ENCODE measurements at regions not wholly inside any gene's neighbourhood (a gene's known extent, or its start where the extent isn't known, plus 50 kb on each side); places are given as distances from the start of the nearest gene placed in this dataset.

DNA sequence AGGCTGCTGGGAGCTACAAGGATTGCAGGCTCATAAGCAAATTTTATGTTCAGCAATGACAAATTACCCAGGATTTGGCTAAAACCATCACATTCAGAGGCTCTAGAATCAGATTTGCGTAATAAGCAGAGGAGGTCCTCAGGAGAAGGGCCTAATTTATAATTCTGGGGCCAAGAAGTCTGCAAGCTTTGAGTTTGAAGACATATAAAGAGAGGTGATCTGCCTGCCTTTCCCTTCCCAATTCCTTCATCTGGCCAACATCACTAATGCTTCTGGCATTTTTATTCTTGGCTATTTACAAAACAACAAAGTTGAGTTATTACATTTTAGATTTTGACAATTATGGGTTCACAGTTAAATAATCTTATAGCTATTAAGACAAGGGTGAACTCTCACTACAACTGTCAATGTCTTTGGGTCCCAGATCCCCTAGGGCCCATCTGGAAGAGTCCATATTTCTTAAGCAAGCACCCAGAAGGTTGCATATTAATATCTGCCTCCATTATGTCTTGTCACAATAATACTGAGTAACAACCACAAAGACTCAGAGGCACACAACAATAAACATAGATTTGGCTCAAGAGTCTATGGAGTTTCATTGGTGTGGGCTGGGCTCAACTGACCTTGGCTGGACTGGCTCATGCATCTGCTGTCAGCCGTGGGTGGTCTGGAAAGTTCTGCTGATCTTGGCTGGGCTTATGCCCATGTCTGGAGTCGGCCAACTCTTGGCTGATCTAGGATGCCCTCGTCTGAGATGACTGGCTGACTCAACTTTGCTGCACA, 67.2 kb upstream of the CD82 start:
- no peak for DNase-seq

DNA sequence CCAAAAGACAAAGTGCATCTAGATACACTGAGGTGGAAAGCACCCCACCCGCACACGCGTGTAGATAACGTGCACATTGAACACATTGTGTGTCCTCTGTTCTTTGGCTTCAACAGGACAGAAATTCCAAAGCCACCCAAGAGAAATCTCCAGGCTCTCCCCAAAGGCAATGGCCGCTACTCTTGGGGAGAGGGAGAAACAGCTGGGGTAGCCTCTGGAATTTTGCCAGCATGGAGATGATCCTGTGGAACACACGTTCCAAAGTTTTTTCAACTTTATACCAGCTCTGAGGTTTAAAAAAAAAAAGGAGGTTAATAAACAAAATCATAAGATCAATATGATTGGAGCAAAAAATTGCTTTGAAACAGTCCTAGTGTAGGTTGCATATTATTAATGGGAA, 63.0 kb upstream of the CD82 start:
- no peak for DNase-seq

DNA sequence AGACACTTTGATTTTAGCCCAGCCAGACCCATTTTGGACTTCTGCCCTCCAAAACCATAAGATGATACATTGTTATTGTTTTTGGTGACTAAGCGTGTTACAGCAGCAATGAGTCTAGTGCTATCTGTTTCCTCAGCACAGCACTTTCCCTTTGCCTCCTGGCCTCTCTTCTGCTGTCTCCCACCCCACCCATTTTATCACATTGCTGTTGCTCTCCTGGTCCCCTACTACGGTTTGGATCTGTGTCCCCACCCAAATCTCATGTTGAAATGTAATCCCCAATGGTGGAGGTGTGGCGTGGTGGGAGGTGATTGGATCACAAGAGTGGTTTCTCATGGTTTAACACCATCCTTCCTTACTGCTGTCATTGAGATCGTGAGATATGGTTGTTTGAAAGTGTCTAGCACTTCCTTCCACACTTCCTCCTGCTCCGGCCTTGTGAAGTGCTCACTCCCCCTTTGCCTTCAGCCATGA, 59.8 kb upstream of the CD82 start:
- DNase-seq: no peak

DNA sequence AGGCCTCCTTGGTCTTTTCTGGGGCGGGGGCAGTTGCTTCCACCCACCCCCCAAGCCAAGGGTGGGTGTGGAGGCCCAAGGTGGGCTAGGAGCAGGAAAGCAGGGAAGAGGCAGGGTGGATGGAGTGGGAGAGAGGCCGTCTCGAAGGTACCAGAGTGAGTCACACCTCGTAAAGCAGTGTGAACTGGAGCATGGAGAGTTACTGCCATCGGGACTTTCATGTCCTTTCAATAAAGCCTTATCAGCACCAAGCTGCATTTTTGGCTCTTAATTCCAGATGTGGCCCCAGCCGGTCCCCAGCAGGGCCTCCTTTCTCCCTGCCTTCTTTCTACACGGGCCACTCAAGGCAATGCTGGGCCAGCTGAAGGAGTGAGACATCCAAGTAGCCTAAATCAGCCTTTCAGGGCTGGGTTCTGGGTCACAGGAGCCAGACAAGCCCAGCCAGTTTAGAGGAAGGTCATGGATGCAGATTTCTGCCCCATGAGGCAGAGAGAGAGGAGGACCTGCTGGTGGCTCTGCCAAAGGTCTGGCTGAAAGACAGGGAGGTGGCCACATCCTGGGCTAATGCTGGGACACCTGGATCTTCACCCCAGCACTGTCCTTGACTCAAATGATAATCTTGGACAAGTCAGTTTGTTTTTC, 59.0 kb upstream of the CD82 start:
- DNase-seq: no peak

DNA sequence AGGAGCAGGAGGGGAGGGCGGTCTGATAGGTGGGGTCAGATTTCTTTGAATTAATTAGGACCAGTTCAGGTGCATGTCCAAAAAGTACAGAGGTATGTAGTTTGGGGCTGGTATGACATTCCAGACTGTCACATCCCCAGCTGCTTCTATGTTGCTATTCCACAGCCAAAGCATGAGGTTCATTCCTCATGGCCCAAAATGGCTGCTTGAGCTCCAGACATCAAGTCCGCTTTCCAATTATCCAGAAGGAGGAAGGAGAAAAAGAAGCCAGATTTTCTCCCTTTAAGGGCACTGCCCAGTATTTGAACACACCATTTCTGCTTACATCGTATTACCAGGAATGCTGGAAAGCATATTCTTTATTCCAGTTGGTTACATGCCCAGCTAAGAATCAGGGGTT, 58.0 kb upstream of the CD82 start:
- no peak for DNase-seq

DNA sequence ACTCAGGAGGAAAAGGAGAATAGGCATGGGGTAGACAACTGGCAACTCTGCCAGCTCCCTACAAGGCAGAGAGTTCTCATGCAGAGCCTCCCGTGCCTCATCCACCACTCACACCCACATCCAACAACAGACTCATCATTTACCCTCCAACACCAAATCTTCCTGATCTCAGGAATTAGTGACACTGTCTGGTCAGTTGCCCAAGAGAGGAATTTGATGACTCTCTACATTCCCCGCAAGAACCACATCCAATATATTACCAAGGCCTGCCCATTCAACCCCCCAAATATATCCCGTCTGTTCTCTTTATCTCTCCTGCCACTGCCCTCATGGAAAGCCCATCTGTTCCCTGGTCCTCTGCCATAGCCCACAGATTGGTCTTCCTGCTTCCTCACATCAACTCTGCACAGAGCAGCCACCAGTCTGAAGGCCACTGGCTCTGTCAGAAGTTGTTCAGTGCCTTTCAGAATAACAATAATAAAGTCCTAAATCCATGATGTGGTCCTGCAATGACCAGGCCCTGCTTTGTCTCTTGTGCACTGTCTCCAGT, 57.5 kb upstream of the CD82 start:
- peak in 1 of 2 experiments; percentile 19 for DNase-seq

DNA sequence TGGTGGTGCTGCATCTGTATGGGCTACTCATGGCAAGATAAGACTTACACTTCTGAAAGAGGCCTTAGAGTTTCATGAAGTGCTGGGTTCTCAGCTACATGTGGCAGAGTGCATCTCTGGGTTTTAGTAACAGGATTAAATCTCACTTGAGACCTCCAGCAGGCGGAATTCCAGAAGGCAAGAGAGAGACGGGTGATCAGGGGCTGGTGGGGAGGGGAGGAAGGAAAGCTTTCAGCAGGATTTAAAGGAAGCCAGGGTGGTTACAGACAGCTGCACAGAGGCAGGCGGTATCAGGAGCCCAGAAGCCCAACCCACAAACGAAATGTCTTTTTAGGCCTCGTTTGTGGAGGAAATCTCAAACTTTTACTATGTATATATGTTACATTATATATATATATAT, 56.2 kb upstream of the CD82 start:
- DNase-seq: no peak

DNA sequence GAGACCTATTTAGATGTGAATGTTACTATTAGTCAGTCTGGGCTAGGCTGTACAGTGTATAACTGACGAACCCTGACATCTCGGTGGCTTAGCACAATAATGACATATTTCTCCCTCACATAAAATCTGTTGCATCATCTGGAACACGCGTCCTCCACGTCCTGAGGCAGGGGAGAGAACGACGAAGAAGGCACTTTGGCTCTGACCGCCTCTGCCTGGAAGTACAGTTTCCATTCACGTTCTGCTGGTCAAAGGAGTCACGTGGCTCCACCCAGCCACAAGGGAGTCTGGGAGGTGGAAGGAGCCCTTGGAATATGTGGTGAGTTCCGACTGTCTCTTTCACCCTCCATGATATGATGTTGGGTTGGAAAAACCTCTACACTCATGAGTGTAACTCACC, 55.1 kb upstream of the CD82 start:
- DNase-seq: no peak

DNA sequence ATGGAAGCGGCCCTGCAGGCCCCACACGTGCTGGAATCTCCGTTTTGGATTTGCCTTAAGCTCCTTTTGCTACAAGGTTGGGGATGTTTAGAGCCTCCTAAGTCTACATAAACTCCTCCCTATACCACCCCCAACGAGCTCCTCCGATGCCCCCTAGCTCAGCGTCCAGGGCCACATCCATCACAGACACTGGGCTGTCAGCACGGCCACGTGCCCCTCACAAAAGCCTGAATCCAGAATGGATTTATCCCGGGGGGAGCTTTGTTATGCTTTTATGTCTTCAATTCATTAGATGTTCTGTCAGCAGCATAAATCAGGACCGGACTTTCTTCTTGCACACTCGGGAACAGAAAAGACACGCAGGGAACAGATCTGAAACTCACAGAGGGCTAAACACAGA, 52.6 kb upstream of the CD82 start:
- no peak for DNase-seq

DNA sequence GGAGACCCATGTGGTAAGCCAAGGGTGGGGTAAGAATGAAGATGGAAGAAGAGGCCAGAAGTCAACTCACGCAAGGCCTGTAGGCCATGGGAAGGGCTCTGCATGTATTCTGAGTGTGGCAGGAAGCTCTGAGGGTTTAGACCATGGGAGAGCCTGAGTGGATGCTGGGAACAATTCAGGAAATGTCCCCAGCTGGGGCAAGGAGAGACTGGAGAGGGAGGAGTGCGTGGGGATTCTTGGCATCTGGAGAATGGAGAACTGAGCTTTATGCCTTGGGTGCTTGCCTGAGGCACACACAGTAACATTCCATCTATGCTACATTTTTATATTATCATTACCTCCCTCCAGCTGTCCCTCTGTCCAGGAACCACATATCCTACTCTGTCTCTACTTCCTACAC, 50.4 kb upstream of the CD82 start:
- DNase-seq: no peak
